Lower leg skin (tissue), 3 donors: ENCODE measurements at regions not wholly inside any gene's neighbourhood (a gene's known extent, or its start where the extent isn't known, plus 50 kb on each side); places are given as distances from the start of the nearest gene placed in this dataset.

Source experiments
- CTCF ChIP-seq, 3 donors: fragments of 450-650 bp; IDR thresholded peaks; one replicate each; pipeline ENCODE4 v1.5.1; 2016; ENCODE audit warnings: antibody characterized with exemption in 3 of 3, mild to moderate bottlenecking in 3 of 3, moderate library complexity in 2 of 3
- POLR2A ChIP-seq, 2 donors: fragments of 450-650 bp; IDR thresholded peaks; one replicate each; pipeline ENCODE4 v1.6.1; 2016 to 2017; ENCODE audit warnings: antibody characterized with exemption in 2 of 2, mild to moderate bottlenecking in 1 of 2, moderate library complexity in 1 of 2

DNA sequence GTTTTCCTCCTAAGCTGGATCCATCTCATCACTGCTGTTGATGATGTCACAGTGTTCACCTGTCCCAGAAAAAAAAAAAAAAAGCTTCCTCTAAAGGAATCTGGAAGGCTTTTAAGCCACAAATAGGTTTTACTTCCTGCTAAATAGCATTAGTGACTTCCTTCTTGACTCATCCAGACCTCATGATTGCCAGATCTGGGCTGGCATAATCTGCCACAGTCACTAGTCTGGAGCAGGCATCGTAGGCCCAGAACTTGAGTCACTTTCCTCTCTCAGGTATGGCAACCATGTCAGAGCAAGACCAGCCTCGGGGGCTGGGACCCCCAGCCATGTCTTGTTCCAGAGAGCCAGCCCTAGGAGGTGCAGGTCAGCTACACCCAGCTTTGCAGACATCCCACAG, 266.5 kb upstream of the CADM2 start:
- TF ChIP-seq POLR2A (IDR thresholded peaks at IDR 0.05) (no peak), CTCF (IDR thresholded peaks at IDR 0.05) (no peak)
